ENCODE measurements at regions not wholly inside any gene's neighbourhood (a gene's known extent, or its start where the extent isn't known, plus 50 kb on each side); places are given as distances from the start of the nearest gene placed in this dataset.

GRCh38 chr11:119803726-119804294 lies 74.8 kb upstream of the NECTIN1 start:
- H3K36me3 ChIP-seq (replicated peaks), result no peaks in the 10 kb centered on the region
- in situ Hi-C loops (cut with HindIII; ENCODE audit: low pct_ligation_motif_present, low sequenced_read_pairs), result no loop called here
- no peak for TF ChIP-seq CTCF (IDR thresholded peaks at IDR 0.05; ENCODE audit: low read depth, low read length, missing control alignments)

GRCh38 chr11:119803139-119803538 lies 74.1 kb upstream of the NECTIN1 start:
- Histone ChIP-seq H3K4me3 (ENCODE audit: low read depth, low read length) (no peak overlapping the region), H3K36me3 (replicated peaks) (no peaks in the 10 kb centered on the region), H3K27me3 (replicated peaks) (no peaks in the 10 kb centered on the region), H3K27ac (no peak overlapping the region)
- in situ Hi-C loops (cut with HindIII; ENCODE audit: low pct_ligation_motif_present, low sequenced_read_pairs), result no loop called here
- TF ChIP-seq CTCF (IDR thresholded peaks at IDR 0.05; ENCODE audit: low read depth, low read length, missing control alignments), result no peak
- no peak for DNase-seq

More at GRCh38 chr11:119803726-119804294, 74.8 kb upstream of the NECTIN1 start:
- H3K27me3 ChIP-seq (replicated peaks), result no peaks in the 10 kb centered on the region
- H3K4me3 ChIP-seq (ENCODE audit: low read depth, low read length), result no peak overlapping the region
- H3K27ac ChIP-seq, result no peak overlapping the region
- DNase-seq, result no peak

GRCh38 chr11:119802670-119803069 lies 73.7 kb upstream of the NECTIN1 start:
- Histone ChIP-seq H3K4me3 (ENCODE audit: low read depth, low read length) (no peak overlapping the region), H3K36me3 (replicated peaks) (no peaks in the 10 kb centered on the region), H3K27me3 (replicated peaks) (no peaks in the 10 kb centered on the region), H3K27ac (no peak overlapping the region)
- no peak for TF ChIP-seq CTCF (IDR thresholded peaks at IDR 0.05; ENCODE audit: low read depth, low read length, missing control alignments)
- in situ Hi-C loops (cut with HindIII; ENCODE audit: low pct_ligation_motif_present, low sequenced_read_pairs), result no loop called here
- DNase-seq, result no peak

- H3K27me3 ChIP-seq (replicated peaks), result no peaks in the 10 kb centered on the region
- in situ Hi-C loops (cut with HindIII; ENCODE audit: low pct_ligation_motif_present, low sequenced_read_pairs), result no loop called here
- no peak for TF ChIP-seq CTCF (IDR thresholded peaks at IDR 0.05; ENCODE audit: low read depth, low read length, missing control alignments)
- no peaks in the 10 kb centered on the region for H3K36me3 ChIP-seq (replicated peaks)
- no peak overlapping the region for H3K27ac ChIP-seq
- no peak overlapping the region for H3K4me3 ChIP-seq (ENCODE audit: low read depth, low read length)
- no peak for DNase-seq
These were observed 71.6 kb upstream of the NECTIN1 start for GRCh38 chr11:119800619-119801018.

GRCh38 chr11:119800171-119800570 lies 71.2 kb upstream of the NECTIN1 start:
- Histone ChIP-seq H3K27ac (no peak overlapping the region), H3K4me3 (ENCODE audit: low read depth, low read length) (no peak overlapping the region), H3K36me3 (replicated peaks) (no peaks in the 10 kb centered on the region), H3K27me3 (replicated peaks) (no peaks in the 10 kb centered on the region)
- no peak for TF ChIP-seq CTCF (IDR thresholded peaks at IDR 0.05; ENCODE audit: low read depth, low read length, missing control alignments)
- DNase-seq, result no peak
- in situ Hi-C loops (cut with HindIII; ENCODE audit: low pct_ligation_motif_present, low sequenced_read_pairs), result no loop called here

GRCh38 chr11:119798656-119799055 lies 69.7 kb upstream of the NECTIN1 start:
- no peak overlapping the region for H3K4me3 ChIP-seq (ENCODE audit: low read depth, low read length)
- H3K36me3 ChIP-seq (replicated peaks), result no peaks in the 10 kb centered on the region
- no peaks in the 10 kb centered on the region for H3K27me3 ChIP-seq (replicated peaks)
- H3K27ac ChIP-seq, result no peak overlapping the region
- in situ Hi-C loops (cut with HindIII; ENCODE audit: low pct_ligation_motif_present, low sequenced_read_pairs), result no loop called here
- DNase-seq, result no peak
- TF ChIP-seq CTCF (IDR thresholded peaks at IDR 0.05; ENCODE audit: low read depth, low read length, missing control alignments), result no peak

Data from brain microvascular endothelial cell (primary cell).